H1 (cell line): ENCODE measurements at regions not wholly inside any gene's neighbourhood (a gene's known extent, or its start where the extent isn't known, plus 50 kb on each side); places are given as distances from the start of the nearest gene placed in this dataset.

Experiments
- CTCF ChIP-seq, 3 experiments: IDR thresholded peaks; 1 replicate in 2 of 3; 2 replicates in 1 of 3; pipeline versions ENCODE4 v1.5.1 to v1.6.1; 2011; ENCODE audit warnings: low read length in 3 of 3, mild to moderate bottlenecking in 3 of 3, inconsistent platforms in 2 of 3, low read depth in 1 of 3, moderate library complexity in 1 of 3; ENCODE audit not compliant: insufficient read depth in 1 of 3; ENCODE audit errors: control extremely low read depth in 1 of 3
- NANOG ChIP-seq: IDR thresholded peaks from 2 replicates; pipeline ENCODE4 v1.6.1; 2011; ENCODE audit warnings: low read length, low read depth, mild to moderate bottlenecking, inconsistent platforms; ENCODE audit not compliant: insufficient read depth, poor library complexity, severe bottlenecking

GRCh38 chr1:29397256-29397590 is 160.9 kb downstream of the PTPRU start:
- no peak for TF ChIP-seq CTCF (IDR thresholded peaks at IDR 0.05; ENCODE audit: control extremely low read depth in 1 of 3, insufficient read depth in 1 of 3, low read depth in 1 of 3, low read length in 3 of 3)
- no peak for TF ChIP-seq NANOG
